Neural cell (in vitro differentiated cells): ENCODE measurements at regions not wholly inside any gene's neighbourhood (a gene's known extent, or its start where the extent isn't known, plus 50 kb on each side); places are given as distances from the start of the nearest gene placed in this dataset.

ENCODE experiments used
- EZH2 ChIP-seq: fragments of 200-600, 300-800 bp; shearing (Covaris generic), sonication (generic); IDR thresholded peaks from 2 replicates; pipeline ENCODE4 v1.6.1; 2014; ENCODE audit warnings: antibody characterized with exemption, low read length, borderline replicate concordance, mild to moderate bottlenecking; ENCODE audit not compliant: insufficient read depth, poor library complexity, severe bottlenecking
- POLR2AphosphoS5 ChIP-seq: IDR thresholded peaks from 2 replicates; pipeline ENCODE4 v1.6.1; 2012
- TF ChIP-seq, protein P1 (sequence below): fragments of 450-650 bp; IDR thresholded peaks from 2 replicates; pipeline ENCODE4 v1.5.1; 2014; ENCODE audit warnings: antibody characterized with exemption, mild to moderate bottlenecking, moderate library complexity; ENCODE audit not compliant: poor library complexity, severe bottlenecking

DNA sequence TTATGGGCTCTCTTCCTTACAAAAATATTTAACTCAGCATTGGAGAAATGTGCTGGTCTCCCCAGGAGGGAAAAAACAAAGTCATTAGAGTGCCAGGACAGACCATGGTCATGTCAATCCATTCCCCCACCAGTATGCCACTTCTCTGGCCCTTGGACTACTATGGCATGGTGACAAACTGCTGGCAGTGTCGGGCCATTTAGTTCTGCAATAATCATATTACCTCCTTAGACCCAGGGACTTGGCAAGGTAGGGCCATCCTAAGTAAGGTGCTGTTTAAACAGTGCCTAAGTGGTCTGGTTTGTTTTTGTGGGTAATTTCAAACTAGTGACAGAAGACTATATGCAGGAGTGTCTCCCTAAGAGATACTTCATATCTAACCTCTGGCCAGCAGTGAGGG is 177.8 kb upstream of the STK32A start:
- TF ChIP-seq, protein P1, sequence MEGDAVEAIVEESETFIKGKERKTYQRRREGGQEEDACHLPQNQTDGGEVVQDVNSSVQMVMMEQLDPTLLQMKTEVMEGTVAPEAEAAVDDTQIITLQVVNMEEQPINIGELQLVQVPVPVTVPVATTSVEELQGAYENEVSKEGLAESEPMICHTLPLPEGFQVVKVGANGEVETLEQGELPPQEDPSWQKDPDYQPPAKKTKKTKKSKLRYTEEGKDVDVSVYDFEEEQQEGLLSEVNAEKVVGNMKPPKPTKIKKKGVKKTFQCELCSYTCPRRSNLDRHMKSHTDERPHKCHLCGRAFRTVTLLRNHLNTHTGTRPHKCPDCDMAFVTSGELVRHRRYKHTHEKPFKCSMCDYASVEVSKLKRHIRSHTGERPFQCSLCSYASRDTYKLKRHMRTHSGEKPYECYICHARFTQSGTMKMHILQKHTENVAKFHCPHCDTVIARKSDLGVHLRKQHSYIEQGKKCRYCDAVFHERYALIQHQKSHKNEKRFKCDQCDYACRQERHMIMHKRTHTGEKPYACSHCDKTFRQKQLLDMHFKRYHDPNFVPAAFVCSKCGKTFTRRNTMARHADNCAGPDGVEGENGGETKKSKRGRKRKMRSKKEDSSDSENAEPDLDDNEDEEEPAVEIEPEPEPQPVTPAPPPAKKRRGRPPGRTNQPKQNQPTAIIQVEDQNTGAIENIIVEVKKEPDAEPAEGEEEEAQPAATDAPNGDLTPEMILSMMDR, result no peak
- TF ChIP-seq EZH2 (no peak), POLR2AphosphoS5 (no peak)
